Endothelial cell of umbilical vein (primary cell): ENCODE measurements at regions not wholly inside any gene's neighbourhood (a gene's known extent, or its start where the extent isn't known, plus 50 kb on each side); places are given as distances from the start of the nearest gene placed in this dataset.

Experiments used
- CTCF ChIP-seq, 2 donors: IDR thresholded peaks; 1 replicate in 1 of 2; 2 replicates in 1 of 2; pipeline ENCODE4 v1.5.1; 2011; ENCODE audit warnings: low read length in 2 of 2, mild to moderate bottlenecking in 2 of 2, moderate library complexity in 2 of 2, control low read depth in 1 of 2, inconsistent platforms in 1 of 2, low read depth in 1 of 2; ENCODE audit not compliant: insufficient read depth in 1 of 2; ENCODE audit errors: extremely low read depth in 1 of 2
- EZH2 ChIP-seq: IDR thresholded peaks from 2 replicates; pipeline ENCODE4 v1.6.1; 2012; ENCODE audit warnings: borderline replicate concordance, low read depth, mild to moderate bottlenecking, moderate library complexity, low read length, inconsistent platforms; ENCODE audit not compliant: severe bottlenecking
- GATA2 ChIP-seq: IDR thresholded peaks from 2 replicates; pipeline ENCODE4 v1.7.0; 2011; ENCODE audit warnings: low read depth, mild to moderate bottlenecking, moderate library complexity, mixed read lengths, low read length; ENCODE audit not compliant: insufficient read length, insufficient read depth
- MAX ChIP-seq: IDR thresholded peaks from 2 replicates; pipeline ENCODE4 v1.6.1; 2011; ENCODE audit not compliant: insufficient read depth, insufficient read length
- MYC ChIP-seq: IDR thresholded peaks from one replicate; pipeline ENCODE4 v1.6.1; 2011; ENCODE audit warnings: mild to moderate bottlenecking, low read depth, low read length
- POLR2A ChIP-seq: IDR thresholded peaks from 2 replicates; pipeline ENCODE4 v1.6.1; 2012; ENCODE audit warnings: low read depth, mild to moderate bottlenecking, control low read depth, low read length
- POLR2AphosphoS5 ChIP-seq: IDR thresholded peaks from 2 replicates; pipeline ENCODE4 v1.6.1; 2012; ENCODE audit warnings: low read depth, mild to moderate bottlenecking, control low read depth, low read length, moderate library complexity; ENCODE audit not compliant: insufficient read depth

- TF ChIP-seq MYC (no peak), POLR2A (no peak), CTCF (IDR thresholded peaks at IDR 0.05; ENCODE audit: extremely low read depth in 1 of 2, insufficient read depth in 1 of 2, low read depth in 1 of 2, low read length in 2 of 2) (no peak), POLR2AphosphoS5 (no peak), GATA2 (no peak), EZH2 (no peak), MAX (no peak)
These were observed 1294.1 kb downstream of the NSUN3 start for GRCh38 chr3:95356764-95357501.
